ENCODE measurements at regions not wholly inside any gene's neighbourhood (a gene's known extent, or its start where the extent isn't known, plus 50 kb on each side); places are given as distances from the start of the nearest gene placed in this dataset.

GRCh38 chr1:239854922-239855321, 236.8 kb upstream of the FMN2 start:
- no peaks in the 10 kb centered on the region for H3K4me1 ChIP-seq (ENCODE audit: low read length)

GRCh38 chr1:239856067-239856466, 235.6 kb upstream of the FMN2 start:
- Histone ChIP-seq H3K9ac (ENCODE audit: low read length) (no peak overlapping the region), H3K36me3 (replicated peaks; ENCODE audit: low read depth, low read length) (peaks cover 3% of the 10 kb centered on the region), H3K9me3 (ENCODE audit: insufficient read depth, low read length) (0 out of 2 replicates have a peak, but pooled peaks cover 6% of the 10 kb centered on the region), H3K27ac (ENCODE audit: low read length) (no peak overlapping the region), H3K4me2 (ENCODE audit: low read length) (no peak overlapping the region), H3K4me1 (ENCODE audit: low read length) (no peaks in the 10 kb centered on the region), H3K4me3 (ENCODE audit: low read length) (no peak overlapping the region), H4K20me1 (ENCODE audit: insufficient read depth, low read length) (no peaks in the 10 kb centered on the region), H3K27me3 (ENCODE audit: low read depth, low read length) (no peaks in the 10 kb centered on the region), H2AFZ (ENCODE audit: low read depth, low read length) (no peak overlapping the region), H3K79me2 (ENCODE audit: low read length) (no peaks in the 10 kb centered on the region)
- no peak for TF ChIP-seq EZH2phosphoT487 (IDR thresholded peaks at IDR 0.05; ENCODE audit: low read depth)
- TF ChIP-seq CTCF (IDR thresholded peaks at IDR 0.05; ENCODE audit: low read depth, low read length) = no peak

More at GRCh38 chr1:239854922-239855321, 236.8 kb upstream of the FMN2 start:
- TF ChIP-seq CTCF (IDR thresholded peaks at IDR 0.05; ENCODE audit: low read depth, low read length) (no peak), EZH2phosphoT487 (IDR thresholded peaks at IDR 0.05; ENCODE audit: low read depth) (no peak)
- Histone ChIP-seq H3K4me2 (ENCODE audit: low read length) (no peak overlapping the region), H3K79me2 (ENCODE audit: low read length) (no peaks in the 10 kb centered on the region), H3K27ac (ENCODE audit: low read length) (no peak overlapping the region), H4K20me1 (ENCODE audit: insufficient read depth, low read length) (no peaks in the 10 kb centered on the region), H2AFZ (ENCODE audit: low read depth, low read length) (no peak overlapping the region), H3K9ac (ENCODE audit: low read length) (no peak overlapping the region), H3K27me3 (ENCODE audit: low read depth, low read length) (no peaks in the 10 kb centered on the region), H3K4me3 (ENCODE audit: low read length) (no peak overlapping the region), H3K9me3 (ENCODE audit: insufficient read depth, low read length) (0 out of 2 replicates have a peak, but pooled peaks cover 6% of the 10 kb centered on the region), H3K36me3 (replicated peaks; ENCODE audit: low read depth, low read length) (peaks cover 3% of the 10 kb centered on the region)

GRCh38 chr1:239856924-239857323, 234.8 kb upstream of the FMN2 start:
- Histone ChIP-seq H2AFZ (ENCODE audit: low read depth, low read length) (no peak overlapping the region), H4K20me1 (ENCODE audit: insufficient read depth, low read length) (no peaks in the 10 kb centered on the region), H3K9ac (ENCODE audit: low read length) (no peak overlapping the region), H3K9me3 (ENCODE audit: insufficient read depth, low read length) (0 out of 2 replicates have a peak, but pooled peaks cover 6% of the 10 kb centered on the region), H3K4me2 (ENCODE audit: low read length) (no peak overlapping the region), H3K4me3 (ENCODE audit: low read length) (no peak overlapping the region), H3K4me1 (ENCODE audit: low read length) (no peaks in the 10 kb centered on the region), H3K36me3 (replicated peaks; ENCODE audit: low read depth, low read length) (peaks cover 3% of the 10 kb centered on the region), H3K27me3 (ENCODE audit: low read depth, low read length) (no peaks in the 10 kb centered on the region), H3K79me2 (ENCODE audit: low read length) (no peaks in the 10 kb centered on the region), H3K27ac (ENCODE audit: low read length) (no peak overlapping the region)
- TF ChIP-seq CTCF (IDR thresholded peaks at IDR 0.05; ENCODE audit: low read depth, low read length) (no peak), EZH2phosphoT487 (IDR thresholded peaks at IDR 0.05; ENCODE audit: low read depth) (no peak)

GRCh38 chr1:239858057-239858456, 233.6 kb upstream of the FMN2 start:
- Histone ChIP-seq H3K27ac (ENCODE audit: low read length) (no peak overlapping the region), H3K9ac (ENCODE audit: low read length) (no peak overlapping the region), H3K79me2 (ENCODE audit: low read length) (no peaks in the 10 kb centered on the region), H2AFZ (ENCODE audit: low read depth, low read length) (no peak overlapping the region), H3K4me3 (ENCODE audit: low read length) (no peak overlapping the region), H3K36me3 (replicated peaks; ENCODE audit: low read depth, low read length) (peaks cover 3% of the 10 kb centered on the region), H3K4me2 (ENCODE audit: low read length) (no peak overlapping the region), H4K20me1 (ENCODE audit: insufficient read depth, low read length) (no peaks in the 10 kb centered on the region), H3K4me1 (ENCODE audit: low read length) (no peaks in the 10 kb centered on the region), H3K9me3 (ENCODE audit: insufficient read depth, low read length) (0 out of 2 replicates have a peak, but pooled peaks cover 6% of the 10 kb centered on the region), H3K27me3 (ENCODE audit: low read depth, low read length) (no peaks in the 10 kb centered on the region)
- no peak for TF ChIP-seq CTCF (IDR thresholded peaks at IDR 0.05; ENCODE audit: low read depth, low read length)
- TF ChIP-seq EZH2phosphoT487 (IDR thresholded peaks at IDR 0.05; ENCODE audit: low read depth) = no peak
